HCT116 (cell line): ENCODE measurements at regions not wholly inside any gene's neighbourhood (a gene's known extent, or its start where the extent isn't known, plus 50 kb on each side); places are given as distances from the start of the nearest gene placed in this dataset.

Source experiments
- CBX3 ChIP-seq: IDR thresholded peaks from 2 replicates; pipeline ENCODE4 v1.6.1; 2012; ENCODE audit warnings: low read depth
- ELF1 ChIP-seq: IDR thresholded peaks from 2 replicates; pipeline ENCODE4 v1.6.1; 2012; ENCODE audit warnings: low read depth, borderline replicate concordance
- EZH2 ChIP-seq: fragments of 200-600 bp; sonication (generic); IDR thresholded peaks from 2 replicates; pipeline ENCODE4 v1.6.1; 2017; ENCODE audit warnings: antibody characterized with exemption, mixed run types
- EZH2phosphoT487 ChIP-seq: fragments of 200-600 bp; IDR thresholded peaks from 2 replicates; pipeline ENCODE4 v1.6.1; 2018; ENCODE audit warnings: antibody characterized with exemption, borderline replicate concordance
- POLR2A ChIP-seq: IDR thresholded peaks from 2 replicates; pipeline ENCODE4 v1.7.0; 2011; ENCODE audit warnings: borderline replicate concordance; ENCODE audit not compliant: insufficient read depth, insufficient read length; ENCODE audit errors: extremely low read depth
- POLR2AphosphoS5 ChIP-seq: IDR thresholded peaks from 2 replicates; pipeline ENCODE4 v1.6.1; 2011; ENCODE audit warnings: mild to moderate bottlenecking, low read depth, low read length, moderate library complexity
- RAD21 ChIP-seq: IDR thresholded peaks from 2 replicates; pipeline ENCODE4 v1.6.1; 2012; ENCODE audit warnings: low read depth, mild to moderate bottlenecking
- YY1 ChIP-seq: IDR thresholded peaks from 2 replicates; pipeline ENCODE4 v1.6.1; 2011; ENCODE audit warnings: low read length, low read depth, moderate library complexity, mild to moderate bottlenecking; ENCODE audit not compliant: insufficient replicate concordance; ENCODE audit errors: extremely low read depth
- ZNF274 ChIP-seq: fragments of 200-500 bp; sonication (Bioruptor generic); IDR thresholded peaks from 2 replicates; pipeline ENCODE4 v1.6.1; 2014; ENCODE audit warnings: mild to moderate bottlenecking, low read depth, low read length, inconsistent platforms
- TF ChIP-seq, protein P1 (sequence below): IDR thresholded peaks from 2 replicates; pipeline ENCODE4 v1.6.1; 2012; ENCODE audit warnings: low read depth
- TF ChIP-seq, protein P2 (sequence below): IDR thresholded peaks from 2 replicates; pipeline ENCODE4 v1.6.1; 2012
- TF ChIP-seq, protein P3 (sequence below), 3 experiments: fragments of 200-600 bp in 1 of 3; sonication (generic) in 1 of 3; IDR thresholded peaks in 2 of 3; conservative IDR thresholded peaks in 1 of 3; 2 replicates each; pipeline ENCODE4 v1.5.1; 2012 to 2017; ENCODE audit warnings: low read depth in 2 of 3, low read length in 2 of 3, antibody characterized with exemption in 1 of 3, borderline replicate concordance in 1 of 3, control low read depth in 1 of 3, mild to moderate bottlenecking in 1 of 3, mixed read lengths in 1 of 3, mixed run types in 1 of 3, moderate library complexity in 1 of 3; ENCODE audit not compliant: insufficient read depth in 1 of 3

DNA sequence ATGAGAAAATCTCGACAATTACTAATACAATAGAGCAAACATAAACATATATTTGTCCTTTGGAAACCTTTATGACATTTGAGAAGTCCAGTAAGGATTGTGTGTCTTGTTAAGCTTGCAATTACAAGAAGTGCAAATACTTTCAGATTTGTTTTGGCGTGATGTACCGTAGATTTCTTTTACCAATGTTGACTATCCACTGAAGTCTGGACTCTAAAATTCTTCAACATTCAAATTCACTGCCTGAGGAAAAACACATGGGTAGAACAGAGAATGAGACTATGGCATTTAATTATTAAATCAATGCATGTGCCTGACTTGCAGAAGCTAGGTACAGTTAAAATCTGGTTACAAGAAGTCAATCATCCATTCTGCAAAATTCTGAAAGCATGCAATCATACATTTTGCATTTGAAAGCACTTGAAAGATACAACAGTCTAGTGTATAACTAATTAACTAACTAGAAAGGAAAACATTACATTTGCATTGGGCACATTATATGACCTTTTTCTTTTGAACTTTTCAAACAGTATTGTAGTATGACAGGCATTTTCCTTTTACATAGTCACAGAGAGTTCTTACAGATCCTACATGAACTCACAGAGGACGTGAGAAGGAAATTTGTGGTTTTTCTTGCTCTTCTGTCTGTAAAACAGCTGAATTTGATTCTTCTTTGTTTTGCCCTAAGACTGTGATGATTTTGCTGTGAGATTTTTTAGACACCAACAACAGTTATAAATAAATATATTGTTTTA, 511.1 kb upstream of the ADGRL4 start:
- TF ChIP-seq, protein P1, sequence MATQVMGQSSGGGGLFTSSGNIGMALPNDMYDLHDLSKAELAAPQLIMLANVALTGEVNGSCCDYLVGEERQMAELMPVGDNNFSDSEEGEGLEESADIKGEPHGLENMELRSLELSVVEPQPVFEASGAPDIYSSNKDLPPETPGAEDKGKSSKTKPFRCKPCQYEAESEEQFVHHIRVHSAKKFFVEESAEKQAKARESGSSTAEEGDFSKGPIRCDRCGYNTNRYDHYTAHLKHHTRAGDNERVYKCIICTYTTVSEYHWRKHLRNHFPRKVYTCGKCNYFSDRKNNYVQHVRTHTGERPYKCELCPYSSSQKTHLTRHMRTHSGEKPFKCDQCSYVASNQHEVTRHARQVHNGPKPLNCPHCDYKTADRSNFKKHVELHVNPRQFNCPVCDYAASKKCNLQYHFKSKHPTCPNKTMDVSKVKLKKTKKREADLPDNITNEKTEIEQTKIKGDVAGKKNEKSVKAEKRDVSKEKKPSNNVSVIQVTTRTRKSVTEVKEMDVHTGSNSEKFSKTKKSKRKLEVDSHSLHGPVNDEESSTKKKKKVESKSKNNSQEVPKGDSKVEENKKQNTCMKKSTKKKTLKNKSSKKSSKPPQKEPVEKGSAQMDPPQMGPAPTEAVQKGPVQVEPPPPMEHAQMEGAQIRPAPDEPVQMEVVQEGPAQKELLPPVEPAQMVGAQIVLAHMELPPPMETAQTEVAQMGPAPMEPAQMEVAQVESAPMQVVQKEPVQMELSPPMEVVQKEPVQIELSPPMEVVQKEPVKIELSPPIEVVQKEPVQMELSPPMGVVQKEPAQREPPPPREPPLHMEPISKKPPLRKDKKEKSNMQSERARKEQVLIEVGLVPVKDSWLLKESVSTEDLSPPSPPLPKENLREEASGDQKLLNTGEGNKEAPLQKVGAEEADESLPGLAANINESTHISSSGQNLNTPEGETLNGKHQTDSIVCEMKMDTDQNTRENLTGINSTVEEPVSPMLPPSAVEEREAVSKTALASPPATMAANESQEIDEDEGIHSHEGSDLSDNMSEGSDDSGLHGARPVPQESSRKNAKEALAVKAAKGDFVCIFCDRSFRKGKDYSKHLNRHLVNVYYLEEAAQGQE = no peak
- no peak for TF ChIP-seq POLR2AphosphoS5
- TF ChIP-seq, protein P2, sequence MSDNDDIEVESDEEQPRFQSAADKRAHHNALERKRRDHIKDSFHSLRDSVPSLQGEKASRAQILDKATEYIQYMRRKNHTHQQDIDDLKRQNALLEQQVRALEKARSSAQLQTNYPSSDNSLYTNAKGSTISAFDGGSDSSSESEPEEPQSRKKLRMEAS = no peak
- TF ChIP-seq, protein P3, sequence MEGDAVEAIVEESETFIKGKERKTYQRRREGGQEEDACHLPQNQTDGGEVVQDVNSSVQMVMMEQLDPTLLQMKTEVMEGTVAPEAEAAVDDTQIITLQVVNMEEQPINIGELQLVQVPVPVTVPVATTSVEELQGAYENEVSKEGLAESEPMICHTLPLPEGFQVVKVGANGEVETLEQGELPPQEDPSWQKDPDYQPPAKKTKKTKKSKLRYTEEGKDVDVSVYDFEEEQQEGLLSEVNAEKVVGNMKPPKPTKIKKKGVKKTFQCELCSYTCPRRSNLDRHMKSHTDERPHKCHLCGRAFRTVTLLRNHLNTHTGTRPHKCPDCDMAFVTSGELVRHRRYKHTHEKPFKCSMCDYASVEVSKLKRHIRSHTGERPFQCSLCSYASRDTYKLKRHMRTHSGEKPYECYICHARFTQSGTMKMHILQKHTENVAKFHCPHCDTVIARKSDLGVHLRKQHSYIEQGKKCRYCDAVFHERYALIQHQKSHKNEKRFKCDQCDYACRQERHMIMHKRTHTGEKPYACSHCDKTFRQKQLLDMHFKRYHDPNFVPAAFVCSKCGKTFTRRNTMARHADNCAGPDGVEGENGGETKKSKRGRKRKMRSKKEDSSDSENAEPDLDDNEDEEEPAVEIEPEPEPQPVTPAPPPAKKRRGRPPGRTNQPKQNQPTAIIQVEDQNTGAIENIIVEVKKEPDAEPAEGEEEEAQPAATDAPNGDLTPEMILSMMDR (IDR thresholded peaks at IDR 0.05 in 2 of 3, conservative IDR thresholded peaks at IDR 0.05 in 1 of 3; ENCODE audit: borderline replicate concordance in 1 of 3, insufficient read depth in 1 of 3, low read depth in 2 of 3, low read length in 2 of 3) = no peak
- no peak for TF ChIP-seq POLR2A
- TF ChIP-seq EZH2phosphoT487 = no peak
- no peak for TF ChIP-seq ELF1
- TF ChIP-seq RAD21 = no peak
- no peak for TF ChIP-seq ZNF274
- no peak for TF ChIP-seq CBX3
- no peak for TF ChIP-seq YY1
- TF ChIP-seq EZH2 = no peak
